ENCODE measurements at regions not wholly inside any gene's neighbourhood (a gene's known extent, or its start where the extent isn't known, plus 50 kb on each side); places are given as distances from the start of the nearest gene placed in this dataset.

GRCh38 chr2:136297312-136297711, 179.4 kb upstream of the CXCR4 start:
- H3K9ac ChIP-seq (ENCODE audit: insufficient read depth, low read length, poor library complexity, severe bottlenecking), result no peak overlapping the region
- intact Hi-C loops (cut with micrococcal nuclease), result no loop called here
- H3K36me3 ChIP-seq (replicated peaks in 1 of 2; ENCODE audit: control insufficient read depth in 1 of 2, insufficient read depth in 2 of 2, low read length in 2 of 2), result no peaks in the 10 kb centered on the region
- no peaks in the 10 kb centered on the region for H3K27me3 ChIP-seq (ENCODE audit: control insufficient read depth in 2 of 2, insufficient read depth in 2 of 2, low read length in 2 of 2)
- Mint-ChIP-seq H3K4me1 (peaks cover 6% of the 10 kb centered on the region), H3K27ac (no peak overlapping the region), H3K27me3 (ENCODE audit: low read depth in 3 of 3) (peaks cover 0 to 2% (median 2%) of the 10 kb centered on the region in 3 donors), H3K36me3 (no peaks in the 10 kb centered on the region), H3K4me3 (no peak overlapping the region), H3K9me3 (no peaks in the 10 kb centered on the region)
- H4K20me1 ChIP-seq (ENCODE audit: insufficient read depth, low read length), result no peaks in the 10 kb centered on the region
- peaks cover 0 to 3% of the 10 kb centered on the region in 2 donors for H3K4me1 ChIP-seq (ENCODE audit: control insufficient read depth in 1 of 2, insufficient read depth in 2 of 2, low read length in 2 of 2)
- H3K9me3 ChIP-seq (replicated peaks in 1 of 2; ENCODE audit: control insufficient read depth in 1 of 2, insufficient read depth in 1 of 2, low read length in 2 of 2), result no peaks in the 10 kb centered on the region
- no peaks in the 10 kb centered on the region for H3K79me2 ChIP-seq (ENCODE audit: insufficient read depth, low read length)
- no peak overlapping the region for H2AFZ ChIP-seq (ENCODE audit: insufficient read depth, low read depth, low read length, poor library complexity, severe bottlenecking)
- no peak overlapping the region for H3K4me3 ChIP-seq (replicated peaks in 1 of 3; ENCODE audit: low read depth in 2 of 3, low read length in 3 of 3)
- H3K27ac ChIP-seq (ENCODE audit: low read depth in 1 of 2, low read length in 2 of 2), result no peak overlapping the region
- no peak overlapping the region for H3K4me2 ChIP-seq (replicated peaks; ENCODE audit: extremely low read depth, low read length, poor library complexity, severe bottlenecking)
- no peak for TF ChIP-seq CTCF (IDR thresholded peaks at IDR 0.05)
- DNase-seq, result no peak
- 100% methylated on average over 2 of the region's 3 CpGs for WGBS (ENCODE audit: insufficient coverage)

- Histone ChIP-seq H3K4me1 (ENCODE audit: control insufficient read depth in 1 of 2, insufficient read depth in 2 of 2, low read length in 2 of 2) (peaks cover 0 to 2% of the 10 kb centered on the region in 2 donors), H3K36me3 (replicated peaks in 1 of 2; ENCODE audit: control insufficient read depth in 1 of 2, insufficient read depth in 2 of 2, low read length in 2 of 2) (no peaks in the 10 kb centered on the region), H3K79me2 (ENCODE audit: insufficient read depth, low read length) (no peaks in the 10 kb centered on the region), H3K4me3 (replicated peaks in 1 of 3; ENCODE audit: low read depth in 2 of 3, low read length in 3 of 3) (no peak overlapping the region), H4K20me1 (ENCODE audit: insufficient read depth, low read length) (no peaks in the 10 kb centered on the region), H3K9ac (ENCODE audit: insufficient read depth, low read length, poor library complexity, severe bottlenecking) (no peak overlapping the region), H3K4me2 (replicated peaks; ENCODE audit: extremely low read depth, low read length, poor library complexity, severe bottlenecking) (no peak overlapping the region), H3K9me3 (replicated peaks in 1 of 2; ENCODE audit: control insufficient read depth in 1 of 2, insufficient read depth in 1 of 2, low read length in 2 of 2) (no peaks in the 10 kb centered on the region), H2AFZ (ENCODE audit: insufficient read depth, low read depth, low read length, poor library complexity, severe bottlenecking) (no peak overlapping the region), H3K27me3 (ENCODE audit: control insufficient read depth in 2 of 2, insufficient read depth in 2 of 2, low read length in 2 of 2) (no peaks in the 10 kb centered on the region), H3K27ac (ENCODE audit: low read depth in 1 of 2, low read length in 2 of 2) (no peak overlapping the region)
- no peak overlapping the region for H3K4me3 Mint-ChIP-seq
- H3K27ac Mint-ChIP-seq, result no peak overlapping the region
- H3K27me3 Mint-ChIP-seq (ENCODE audit: low read depth in 3 of 3), result peaks cover 0 to 2% (median 2%) of the 10 kb centered on the region in 3 donors
- no peaks in the 10 kb centered on the region for H3K9me3 Mint-ChIP-seq
- no peaks in the 10 kb centered on the region for H3K36me3 Mint-ChIP-seq
- H3K4me1 Mint-ChIP-seq, result peaks cover 3% of the 10 kb centered on the region
- intact Hi-C loops (cut with micrococcal nuclease), result no loop called here
- whole genome bisulfite sequencing (ENCODE audit: insufficient coverage), result no CpG with 5 or more reads among the region's 1 CpG
- DNase-seq, result no peak
- TF ChIP-seq CTCF (IDR thresholded peaks at IDR 0.05), result no peak
Measured at GRCh38 chr2:136295168-136295567, 177.2 kb upstream of the CXCR4 start.
